RWPE1 (cell line): ENCODE measurements at regions not wholly inside any gene's neighbourhood (a gene's known extent, or its start where the extent isn't known, plus 50 kb on each side); places are given as distances from the start of the nearest gene placed in this dataset.

ENCODE experiments used
- CTCF ChIA-PET: fragments of 350-600 bp; sonication (Branson Sonifier 250); formaldehyde crosslinking; extraction: SDS; loops from one replicate; lab custom pipeline; 2021; lab: Yijun Ruan, JAX
- POLR2A ChIA-PET: fragments of 400-600 bp; formaldehyde crosslinking; extraction: SDS; loops from one replicate; lab custom pipeline; 2020; ENCODE audit warnings: antibody characterized with exemption; ENCODE audit not compliant: low non-redundant PET; lab: Yijun Ruan, JAX
- DNase-seq: peaks from one replicate; pipeline ENCODE4 v3.0.0; 2012; ENCODE audit warnings: low spot score
- H3K27ac ChIP-seq: fragments of 450-650 bp; 2 replicates; pipeline ENCODE4 v1.5.1; 2017
- CTCF ChIP-seq: fragments of 450-650 bp; conservative IDR thresholded peaks from 2 replicates; pipeline ENCODE4 v1.5.1; 2017; ENCODE audit warnings: low read depth, mild to moderate bottlenecking

GRCh38 chr20:39458452-39458851, 496.3 kb downstream of the DHX35 start:
- H3K27ac ChIP-seq, result no peak overlapping the region
- TF ChIP-seq CTCF, result no peak
- ChIA-PET CTCF (no interaction called here), POLR2A (no interaction called here)
- DNase-seq, result no peak

- no peak for DNase-seq
- ChIA-PET POLR2A (no interaction called here), CTCF (no interaction called here)
- H3K27ac ChIP-seq, result no peak overlapping the region
- TF ChIP-seq CTCF, result no peak
These were observed 491.7 kb downstream of the DHX35 start for GRCh38 chr20:39453890-39454289.

- no peak overlapping the region for H3K27ac ChIP-seq
- CTCF ChIA-PET, result interaction anchor here (0.6 kb wide), 1 partner anchor 381 kb away, joined by 3 read pairs; no protein-coding TSS in a partner anchor
- no peak for TF ChIP-seq CTCF
These were observed 490.6 kb downstream of the DHX35 start for GRCh38 chr20:39452583-39453340.

GRCh38 chr20:39451386-39451785, 489.2 kb downstream of the DHX35 start:
- no peak for TF ChIP-seq CTCF

More at GRCh38 chr20:39452583-39453340, 490.6 kb downstream of the DHX35 start:
- DNase-seq, result no peak
- POLR2A ChIA-PET, result no interaction called here

GRCh38 chr20:39446397-39446796, 484.3 kb downstream of the DHX35 start:
- CTCF ChIA-PET, result no interaction called here
- TF ChIP-seq CTCF, result no peak
- H3K27ac ChIP-seq, result no peak overlapping the region
- POLR2A ChIA-PET, result no interaction called here
- DNase-seq, result no peak

More at GRCh38 chr20:39451386-39451785, 489.2 kb downstream of the DHX35 start:
- CTCF ChIA-PET, result no interaction called here
- no peak for DNase-seq
- no peak overlapping the region for H3K27ac ChIP-seq
- POLR2A ChIA-PET, result no interaction called here

GRCh38 chr20:39445095-39445494, 483.0 kb downstream of the DHX35 start:
- DNase-seq, result no peak
- no peak overlapping the region for H3K27ac ChIP-seq
- no peak for TF ChIP-seq CTCF
- ChIA-PET POLR2A (no interaction called here), CTCF (interaction anchor here (0.6 kb wide), 3 partner anchors 15 to 587 kb away, joined by 3 read pairs; no protein-coding TSS in a partner anchor)
